Endothelial cell of umbilical vein (primary cell): ENCODE measurements at regions not wholly inside any gene's neighbourhood (a gene's known extent, or its start where the extent isn't known, plus 50 kb on each side); places are given as distances from the start of the nearest gene placed in this dataset.

Experiments used
- BruUV-seq: library from RNA; stranded (reverse); fragments of 400-500 nt; replicated peaks from 2 replicates; lab custom pipeline; 2021; lab: Mats Ljungman, UMichigan
- CTCF ChIA-PET: fragments of 300-600, 350-600 bp; sonication (Branson Sonifier 250); formaldehyde crosslinking; loops from one replicate; lab custom pipeline; 2021; ENCODE audit warnings: antibody characterized with exemption, inconsistent platforms; lab: Charles Lee
- POLR2A ChIA-PET: fragments of 300-600, 350-600 bp; sonication (Branson Sonifier 250); formaldehyde crosslinking; loops from one replicate; lab custom pipeline; 2021; ENCODE audit warnings: antibody characterized with exemption, inconsistent platforms; lab: Charles Lee
- DNase-seq: peaks from one replicate; pipeline ENCODE4 v3.0.0-alpha.2; 2011; ENCODE audit warnings: low read depth, low spot score
- FAIRE-seq: peaks from 2 replicates; lab custom pipeline; 2011; peaks lifted over from hg19 to GRCh38; lab: Jason Lieb, UNC
- H2AFZ ChIP-seq: 2 replicates; pipeline ENCODE4 v1.6.0; 2012; ENCODE audit warnings: low read depth, low read length, control low read depth, inconsistent platforms
- H3K27ac ChIP-seq: 2 replicates; pipeline ENCODE4 v1.5.1; 2011; ENCODE audit warnings: low read depth, mild to moderate bottlenecking, control low read depth, low read length, moderate library complexity; ENCODE audit not compliant: insufficient read depth
- H3K27me3 ChIP-seq, 2 experiments: 2 replicates each; pipeline versions ENCODE4 v1.6.0 to v1.6.1; 2011; ENCODE audit warnings: low read length in 2 of 2, mixed read lengths in 1 of 2; ENCODE audit not compliant: control insufficient read depth in 2 of 2, insufficient read depth in 2 of 2
- H3K36me3 ChIP-seq, 2 experiments: 2 replicates in 1 of 2; 3 replicates in 1 of 2; pipeline ENCODE4 v1.5.1; 2011; ENCODE audit warnings: low read length in 2 of 2, mild to moderate bottlenecking in 1 of 2, moderate library complexity in 1 of 2; ENCODE audit not compliant: control insufficient read depth in 2 of 2, insufficient read depth in 2 of 2; ENCODE audit errors: extremely low read depth in 1 of 2
- H3K4me1 ChIP-seq: 3 replicates; pipeline ENCODE4 v1.5.1; 2011; ENCODE audit warnings: mild to moderate bottlenecking, low read length; ENCODE audit not compliant: control insufficient read depth, insufficient read depth; ENCODE audit errors: extremely low read depth
- H3K4me2 ChIP-seq: 2 replicates; pipeline ENCODE4 v1.6.1; 2011; ENCODE audit warnings: low read length, control low read depth, mixed read lengths; ENCODE audit not compliant: insufficient read depth
- H3K4me3 ChIP-seq, 3 experiments: fragments of 200-600 bp in 1 of 3; sonication (generic), shearing (Covaris generic) in 1 of 3; replicated peaks in 1 of 3; 2 replicates each; pipeline ENCODE4 v1.5.1; 2011 to 2016; ENCODE audit warnings: control low read depth in 3 of 3, low read length in 3 of 3, mild to moderate bottlenecking in 2 of 3, inconsistent platforms in 1 of 3, low read depth in 1 of 3, moderate library complexity in 1 of 3; ENCODE audit not compliant: insufficient read depth in 1 of 3
- H3K79me2 ChIP-seq: 2 replicates; pipeline ENCODE4 v1.6.0; 2012; ENCODE audit warnings: low read length, inconsistent platforms; ENCODE audit not compliant: control insufficient read depth, insufficient read depth
- H3K9ac ChIP-seq: replicated peaks from 2 replicates; pipeline ENCODE3; 2011; ENCODE audit warnings: low read length, control low read depth; ENCODE audit not compliant: insufficient read depth; ENCODE audit errors: extremely low read depth
- H3K9me1 ChIP-seq: replicated peaks from 3 replicates; pipeline ENCODE4 v1.6.0; 2011; ENCODE audit warnings: mild to moderate bottlenecking, low read length; ENCODE audit not compliant: control insufficient read depth, insufficient read depth; ENCODE audit errors: extremely low read depth
- H3K9me3 ChIP-seq: replicated peaks from 2 replicates; pipeline ENCODE4 v1.5.1; 2012; ENCODE audit warnings: low read length, inconsistent platforms; ENCODE audit not compliant: control insufficient read depth, insufficient read depth
- H4K20me1 ChIP-seq: replicated peaks from 2 replicates; pipeline ENCODE3; 2011; ENCODE audit warnings: mild to moderate bottlenecking, low read length; ENCODE audit not compliant: control insufficient read depth, insufficient read depth; ENCODE audit errors: extremely low read depth
- EZH2 ChIP-seq: IDR thresholded peaks from 2 replicates; pipeline ENCODE4 v1.6.1; 2012; ENCODE audit warnings: borderline replicate concordance, low read depth, mild to moderate bottlenecking, moderate library complexity, low read length, inconsistent platforms; ENCODE audit not compliant: severe bottlenecking
- FOS ChIP-seq: IDR thresholded peaks from 2 replicates; pipeline ENCODE4 v1.6.1; 2011; ENCODE audit warnings: mild to moderate bottlenecking, low read length, moderate library complexity, borderline replicate concordance; ENCODE audit not compliant: insufficient read depth
- GATA2 ChIP-seq: IDR thresholded peaks from 2 replicates; pipeline ENCODE4 v1.7.0; 2011; ENCODE audit warnings: low read depth, mild to moderate bottlenecking, moderate library complexity, mixed read lengths, low read length; ENCODE audit not compliant: insufficient read length, insufficient read depth
- JUN ChIP-seq: IDR thresholded peaks from 2 replicates; pipeline ENCODE4 v1.6.1; 2011; ENCODE audit warnings: borderline replicate concordance, low read depth; ENCODE audit not compliant: insufficient read length, insufficient read depth
- MYC ChIP-seq: IDR thresholded peaks from one replicate; pipeline ENCODE4 v1.6.1; 2011; ENCODE audit warnings: mild to moderate bottlenecking, low read depth, low read length
- POLR2A ChIP-seq: IDR thresholded peaks from 2 replicates; pipeline ENCODE4 v1.6.1; 2012; ENCODE audit warnings: low read depth, mild to moderate bottlenecking, control low read depth, low read length
- POLR2AphosphoS5 ChIP-seq: IDR thresholded peaks from 2 replicates; pipeline ENCODE4 v1.6.1; 2012; ENCODE audit warnings: low read depth, mild to moderate bottlenecking, control low read depth, low read length, moderate library complexity; ENCODE audit not compliant: insufficient read depth
- dilution Hi-C: fragments of 300-500 bp; cut with MboI; formaldehyde crosslinking; loops from one replicate; pipeline ENCODE4 v1.15.0; 2019; ENCODE audit warnings: low sequenced_read_pairs; ENCODE audit not compliant: extremely low pct_ligation_motif_present
- intact Hi-C: fragments of 100-400 bp; cut with micrococcal nuclease; formaldehyde crosslinking; loops from one replicate; pipeline ENCODE4 v1.10.0; 2022
- TF ChIP-seq, protein P1 (sequence below): IDR thresholded peaks from 2 replicates; pipeline ENCODE4 v1.6.1; 2011; ENCODE audit not compliant: insufficient read depth, insufficient read length
- TF ChIP-seq, protein P2 (sequence below), 2 donors: IDR thresholded peaks; 1 replicate in 1 of 2; 2 replicates in 1 of 2; pipeline ENCODE4 v1.5.1; 2011; ENCODE audit warnings: low read length in 2 of 2, mild to moderate bottlenecking in 2 of 2, moderate library complexity in 2 of 2, control low read depth in 1 of 2, inconsistent platforms in 1 of 2, low read depth in 1 of 2; ENCODE audit not compliant: insufficient read depth in 1 of 2; ENCODE audit errors: extremely low read depth in 1 of 2

DNA sequence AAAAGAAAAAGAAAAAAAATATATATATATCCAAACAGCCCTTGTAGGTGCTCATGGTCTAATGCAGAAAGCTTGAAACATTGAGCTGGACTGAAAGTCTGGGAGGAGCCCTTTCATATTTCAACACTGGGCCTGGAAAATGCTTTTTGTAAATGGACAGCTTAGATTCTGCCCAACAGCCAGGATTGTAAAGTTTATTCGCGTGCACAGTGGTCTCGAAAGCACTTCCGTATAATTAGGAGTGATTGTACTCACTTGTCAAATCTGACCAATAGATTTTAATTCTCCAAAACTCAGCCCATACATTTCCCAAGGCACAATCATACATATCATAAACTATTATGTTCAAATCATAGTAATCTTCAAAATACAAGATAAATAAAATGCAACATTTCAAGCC is 260.1 kb downstream of the COL4A1 start:
- Histone ChIP-seq H3K27me3 (no peaks in the 10 kb centered on the region), H3K9me3 (no peaks in the 10 kb centered on the region), H3K4me3 (no peak overlapping the region), H3K9me1 (no peaks in the 10 kb centered on the region), H3K4me1 (no peaks in the 10 kb centered on the region), H3K9ac (no peak overlapping the region), H3K4me2 (no peak overlapping the region), H3K27ac (no peak overlapping the region), H2AFZ (no peak overlapping the region), H4K20me1 (no peaks in the 10 kb centered on the region), H3K36me3 (no peaks in the 10 kb centered on the region), H3K79me2 (no peaks in the 10 kb centered on the region)
- dilution Hi-C loops (no loop called here), intact Hi-C loops (no loop called here)
- DNase-seq: no peak
- TF ChIP-seq JUN: no peak
- TF ChIP-seq, protein P1, sequence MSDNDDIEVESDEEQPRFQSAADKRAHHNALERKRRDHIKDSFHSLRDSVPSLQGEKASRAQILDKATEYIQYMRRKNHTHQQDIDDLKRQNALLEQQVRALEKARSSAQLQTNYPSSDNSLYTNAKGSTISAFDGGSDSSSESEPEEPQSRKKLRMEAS: no peak
- TF ChIP-seq FOS: no peak
- TF ChIP-seq, protein P2, sequence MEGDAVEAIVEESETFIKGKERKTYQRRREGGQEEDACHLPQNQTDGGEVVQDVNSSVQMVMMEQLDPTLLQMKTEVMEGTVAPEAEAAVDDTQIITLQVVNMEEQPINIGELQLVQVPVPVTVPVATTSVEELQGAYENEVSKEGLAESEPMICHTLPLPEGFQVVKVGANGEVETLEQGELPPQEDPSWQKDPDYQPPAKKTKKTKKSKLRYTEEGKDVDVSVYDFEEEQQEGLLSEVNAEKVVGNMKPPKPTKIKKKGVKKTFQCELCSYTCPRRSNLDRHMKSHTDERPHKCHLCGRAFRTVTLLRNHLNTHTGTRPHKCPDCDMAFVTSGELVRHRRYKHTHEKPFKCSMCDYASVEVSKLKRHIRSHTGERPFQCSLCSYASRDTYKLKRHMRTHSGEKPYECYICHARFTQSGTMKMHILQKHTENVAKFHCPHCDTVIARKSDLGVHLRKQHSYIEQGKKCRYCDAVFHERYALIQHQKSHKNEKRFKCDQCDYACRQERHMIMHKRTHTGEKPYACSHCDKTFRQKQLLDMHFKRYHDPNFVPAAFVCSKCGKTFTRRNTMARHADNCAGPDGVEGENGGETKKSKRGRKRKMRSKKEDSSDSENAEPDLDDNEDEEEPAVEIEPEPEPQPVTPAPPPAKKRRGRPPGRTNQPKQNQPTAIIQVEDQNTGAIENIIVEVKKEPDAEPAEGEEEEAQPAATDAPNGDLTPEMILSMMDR (IDR thresholded peaks at IDR 0.05; ENCODE audit: extremely low read depth in 1 of 2, insufficient read depth in 1 of 2, low read depth in 1 of 2, low read length in 2 of 2): no peak
- TF ChIP-seq POLR2AphosphoS5: no peak
- TF ChIP-seq POLR2A: no peak
- TF ChIP-seq MYC: no peak
- no peak for TF ChIP-seq EZH2
- no peak for TF ChIP-seq GATA2
- FAIRE-seq: no peak
- CTCF ChIA-PET: no interaction called here
- POLR2A ChIA-PET: no interaction called here
- no TSS peak for BruUV-seq
